WTC11 (cell line): ENCODE measurements at regions not wholly inside any gene's neighbourhood (a gene's known extent, or its start where the extent isn't known, plus 50 kb on each side); places are given as distances from the start of the nearest gene placed in this dataset.

Source experiments
- ATAC-seq: fragments of 200-7000 bp; cut with Tn5 transposase; 2 replicates; pipeline ENCODE4 v1.10.0; 2021; ENCODE audit warnings: mild to moderate bottlenecking, moderate library complexity
- CTCF ChIA-PET: fragments of 300-600 bp; sonication (Branson Sonifier 250); formaldehyde crosslinking; loops from one replicate; lab custom pipeline; 2021; ENCODE audit warnings: antibody characterized with exemption; lab: Charles Lee
- POLR2A ChIA-PET: fragments of 350-600 bp; sonication (Branson Sonifier 250); formaldehyde crosslinking; loops from one replicate; lab custom pipeline; 2021; ENCODE audit warnings: antibody characterized with exemption; lab: Charles Lee
- DNase-seq: peaks from one replicate; pipeline ENCODE4 v3.0.0; 2021; ENCODE audit warnings: low spot score
- H3K27ac Mint-ChIP-seq: 2 replicates; pipeline ENCODE4 v1.8.0; 2021; ENCODE audit warnings: mixed read lengths
- H3K27me3 Mint-ChIP-seq: 2 replicates; pipeline ENCODE4 v1.8.0; 2021; ENCODE audit warnings: low read depth, mild to moderate bottlenecking, moderate library complexity, mixed read lengths
- H3K36me3 Mint-ChIP-seq: 2 replicates; pipeline ENCODE4 v1.8.0; 2021; ENCODE audit warnings: mixed read lengths
- H3K4me1 Mint-ChIP-seq: 2 replicates; pipeline ENCODE4 v1.8.0; 2022; ENCODE audit warnings: mixed read lengths
- H3K4me3 Mint-ChIP-seq: 2 replicates; pipeline ENCODE4 v1.8.0; 2021; ENCODE audit warnings: mild to moderate bottlenecking, moderate library complexity, mixed read lengths
- H3K9me3 Mint-ChIP-seq: 2 replicates; pipeline ENCODE4 v1.8.0; 2021; ENCODE audit warnings: mixed read lengths
- ATF3 ChIP-seq: sonication (generic); formaldehyde crosslinking; conservative IDR thresholded peaks from 2 replicates; pipeline ENCODE4 v1.8.1; 2022; ENCODE audit warnings: mild to moderate bottlenecking, missing genetic modification reagents
- CREM ChIP-seq: sonication (generic); formaldehyde crosslinking; IDR thresholded peaks from 2 replicates; pipeline ENCODE4 v1.8.1; 2022; ENCODE audit warnings: mild to moderate bottlenecking, missing genetic modification reagents, moderate library complexity
- FOXP4 ChIP-seq: sonication (generic); formaldehyde crosslinking; IDR thresholded peaks from 2 replicates; pipeline ENCODE4 v1.8.0; 2022; ENCODE audit warnings: mild to moderate bottlenecking, missing genetic modification reagents
- KAT7 ChIP-seq: sonication (generic); formaldehyde crosslinking; IDR thresholded peaks from 2 replicates; pipeline ENCODE4 v1.8.1; 2023; ENCODE audit warnings: missing genetic modification reagents, mild to moderate bottlenecking, borderline replicate concordance
- MYBL2 ChIP-seq: sonication (generic); formaldehyde crosslinking; IDR thresholded peaks from 2 replicates; pipeline ENCODE4 v1.8.1; 2023; ENCODE audit warnings: mild to moderate bottlenecking, moderate library complexity, missing genetic modification reagents
- NR2C2 ChIP-seq: sonication (generic); formaldehyde crosslinking; IDR thresholded peaks from 2 replicates; pipeline ENCODE4 v1.8.0; 2022; ENCODE audit warnings: mild to moderate bottlenecking, missing genetic modification reagents
- SOX15 ChIP-seq: fragments of 250-450 bp; sonication (Bioruptor Pico); IDR thresholded peaks from 2 replicates; pipeline ENCODE4 v1.9.0; 2021; ENCODE audit warnings: mild to moderate bottlenecking
- ZNF219 ChIP-seq: sonication (generic); formaldehyde crosslinking; IDR thresholded peaks from 2 replicates; pipeline ENCODE4 v1.8.0; 2023; ENCODE audit warnings: missing genetic modification reagents, mild to moderate bottlenecking, borderline replicate concordance
- ZNF232 ChIP-seq: sonication (generic); formaldehyde crosslinking; IDR thresholded peaks from 2 replicates; pipeline ENCODE4 v1.8.0; 2022; ENCODE audit warnings: mild to moderate bottlenecking, missing genetic modification reagents
- ZNF416 ChIP-seq: fragments of 250-450 bp; sonication (Bioruptor Pico); IDR thresholded peaks from 2 replicates; pipeline ENCODE4 v1.9.0; 2021; ENCODE audit warnings: mild to moderate bottlenecking, inconsistent platforms
- TF ChIP-seq, protein P1 (sequence below): sonication (generic); formaldehyde crosslinking; IDR thresholded peaks from 2 replicates; pipeline ENCODE4 v1.8.1; 2023; ENCODE audit warnings: mild to moderate bottlenecking, missing genetic modification reagents, moderate library complexity
- TF ChIP-seq, protein P2 (sequence below): sonication (generic); formaldehyde crosslinking; IDR thresholded peaks from 2 replicates; pipeline ENCODE4 v1.8.1; 2023; ENCODE audit warnings: mild to moderate bottlenecking, missing genetic modification reagents
- TF ChIP-seq, protein P3 (sequence below): sonication (generic); formaldehyde crosslinking; IDR thresholded peaks from 2 replicates; pipeline ENCODE4 v1.8.1; 2023; ENCODE audit warnings: mild to moderate bottlenecking, missing genetic modification reagents, moderate library complexity
- TF ChIP-seq, protein P4 (sequence below): sonication (generic); formaldehyde crosslinking; IDR thresholded peaks from 2 replicates; pipeline ENCODE4 v1.8.1; 2022; ENCODE audit warnings: low read depth, missing genetic modification reagents, borderline replicate concordance
- TF ChIP-seq, protein P5 (sequence below): fragments of 250-450 bp; sonication (Bioruptor Pico); IDR thresholded peaks from 2 replicates; pipeline ENCODE4 v1.9.0; 2021; ENCODE audit warnings: mild to moderate bottlenecking, borderline replicate concordance

DNA sequence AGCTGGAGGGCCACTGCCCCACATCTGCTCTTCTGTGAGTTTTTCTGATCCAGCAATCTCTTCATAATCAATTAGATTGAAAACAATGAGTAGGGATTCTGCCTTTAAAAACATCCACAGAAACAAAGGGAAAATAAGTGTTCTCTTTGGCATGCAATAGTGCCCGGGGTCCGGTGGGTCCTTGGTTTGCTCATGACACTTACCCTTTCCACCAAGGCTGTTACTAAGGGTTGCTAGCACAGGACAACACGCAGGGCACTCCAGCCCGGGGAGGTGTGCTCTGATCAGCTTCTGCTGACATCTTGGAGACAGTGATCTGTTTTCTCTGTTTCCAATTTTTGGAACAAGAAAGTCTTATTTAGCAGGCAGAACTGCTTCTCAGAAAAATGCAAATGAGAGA, 146.7 kb downstream of the TEX36 start:
- TF ChIP-seq, protein P1, sequence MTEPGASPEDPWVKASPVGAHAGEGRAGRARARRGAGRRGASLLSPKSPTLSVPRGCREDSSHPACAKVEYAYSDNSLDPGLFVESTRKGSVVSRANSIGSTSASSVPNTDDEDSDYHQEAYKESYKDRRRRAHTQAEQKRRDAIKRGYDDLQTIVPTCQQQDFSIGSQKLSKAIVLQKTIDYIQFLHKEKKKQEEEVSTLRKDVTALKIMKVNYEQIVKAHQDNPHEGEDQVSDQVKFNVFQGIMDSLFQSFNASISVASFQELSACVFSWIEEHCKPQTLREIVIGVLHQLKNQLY (CRISPR knock-in tag), result no peak
- no peak for TF ChIP-seq MYBL2 (CRISPR knock-in tag)
- no peak for TF ChIP-seq ZNF219
- TF ChIP-seq, protein P2, sequence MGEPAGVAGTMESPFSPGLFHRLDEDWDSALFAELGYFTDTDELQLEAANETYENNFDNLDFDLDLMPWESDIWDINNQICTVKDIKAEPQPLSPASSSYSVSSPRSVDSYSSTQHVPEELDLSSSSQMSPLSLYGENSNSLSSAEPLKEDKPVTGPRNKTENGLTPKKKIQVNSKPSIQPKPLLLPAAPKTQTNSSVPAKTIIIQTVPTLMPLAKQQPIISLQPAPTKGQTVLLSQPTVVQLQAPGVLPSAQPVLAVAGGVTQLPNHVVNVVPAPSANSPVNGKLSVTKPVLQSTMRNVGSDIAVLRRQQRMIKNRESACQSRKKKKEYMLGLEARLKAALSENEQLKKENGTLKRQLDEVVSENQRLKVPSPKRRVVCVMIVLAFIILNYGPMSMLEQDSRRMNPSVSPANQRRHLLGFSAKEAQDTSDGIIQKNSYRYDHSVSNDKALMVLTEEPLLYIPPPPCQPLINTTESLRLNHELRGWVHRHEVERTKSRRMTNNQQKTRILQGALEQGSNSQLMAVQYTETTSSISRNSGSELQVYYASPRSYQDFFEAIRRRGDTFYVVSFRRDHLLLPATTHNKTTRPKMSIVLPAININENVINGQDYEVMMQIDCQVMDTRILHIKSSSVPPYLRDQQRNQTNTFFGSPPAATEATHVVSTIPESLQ (CRISPR knock-in tag), result no peak
- TF ChIP-seq ZNF232 (CRISPR knock-in tag), result no peak
- TF ChIP-seq KAT7, result no peak
- TF ChIP-seq ZNF416 (CRISPR knock-in tag), result no peak
- TF ChIP-seq SOX15 (CRISPR knock-in tag), result no peak
- no peak for TF ChIP-seq CREM (CRISPR knock-in tag)
- no peak for TF ChIP-seq ATF3 (CRISPR knock-in tag)
- TF ChIP-seq, protein P3, sequence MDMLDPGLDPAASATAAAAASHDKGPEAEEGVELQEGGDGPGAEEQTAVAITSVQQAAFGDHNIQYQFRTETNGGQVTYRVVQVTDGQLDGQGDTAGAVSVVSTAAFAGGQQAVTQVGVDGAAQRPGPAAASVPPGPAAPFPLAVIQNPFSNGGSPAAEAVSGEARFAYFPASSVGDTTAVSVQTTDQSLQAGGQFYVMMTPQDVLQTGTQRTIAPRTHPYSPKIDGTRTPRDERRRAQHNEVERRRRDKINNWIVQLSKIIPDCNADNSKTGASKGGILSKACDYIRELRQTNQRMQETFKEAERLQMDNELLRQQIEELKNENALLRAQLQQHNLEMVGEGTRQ, result no peak
- TF ChIP-seq, protein P4, sequence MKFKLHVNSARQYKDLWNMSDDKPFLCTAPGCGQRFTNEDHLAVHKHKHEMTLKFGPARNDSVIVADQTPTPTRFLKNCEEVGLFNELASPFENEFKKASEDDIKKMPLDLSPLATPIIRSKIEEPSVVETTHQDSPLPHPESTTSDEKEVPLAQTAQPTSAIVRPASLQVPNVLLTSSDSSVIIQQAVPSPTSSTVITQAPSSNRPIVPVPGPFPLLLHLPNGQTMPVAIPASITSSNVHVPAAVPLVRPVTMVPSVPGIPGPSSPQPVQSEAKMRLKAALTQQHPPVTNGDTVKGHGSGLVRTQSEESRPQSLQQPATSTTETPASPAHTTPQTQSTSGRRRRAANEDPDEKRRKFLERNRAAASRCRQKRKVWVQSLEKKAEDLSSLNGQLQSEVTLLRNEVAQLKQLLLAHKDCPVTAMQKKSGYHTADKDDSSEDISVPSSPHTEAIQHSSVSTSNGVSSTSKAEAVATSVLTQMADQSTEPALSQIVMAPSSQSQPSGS (CRISPR knock-in tag), result no peak
- no peak for TF ChIP-seq NR2C2 (CRISPR knock-in tag)
- no peak for TF ChIP-seq FOXP4 (CRISPR knock-in tag)
- TF ChIP-seq, protein P5, sequence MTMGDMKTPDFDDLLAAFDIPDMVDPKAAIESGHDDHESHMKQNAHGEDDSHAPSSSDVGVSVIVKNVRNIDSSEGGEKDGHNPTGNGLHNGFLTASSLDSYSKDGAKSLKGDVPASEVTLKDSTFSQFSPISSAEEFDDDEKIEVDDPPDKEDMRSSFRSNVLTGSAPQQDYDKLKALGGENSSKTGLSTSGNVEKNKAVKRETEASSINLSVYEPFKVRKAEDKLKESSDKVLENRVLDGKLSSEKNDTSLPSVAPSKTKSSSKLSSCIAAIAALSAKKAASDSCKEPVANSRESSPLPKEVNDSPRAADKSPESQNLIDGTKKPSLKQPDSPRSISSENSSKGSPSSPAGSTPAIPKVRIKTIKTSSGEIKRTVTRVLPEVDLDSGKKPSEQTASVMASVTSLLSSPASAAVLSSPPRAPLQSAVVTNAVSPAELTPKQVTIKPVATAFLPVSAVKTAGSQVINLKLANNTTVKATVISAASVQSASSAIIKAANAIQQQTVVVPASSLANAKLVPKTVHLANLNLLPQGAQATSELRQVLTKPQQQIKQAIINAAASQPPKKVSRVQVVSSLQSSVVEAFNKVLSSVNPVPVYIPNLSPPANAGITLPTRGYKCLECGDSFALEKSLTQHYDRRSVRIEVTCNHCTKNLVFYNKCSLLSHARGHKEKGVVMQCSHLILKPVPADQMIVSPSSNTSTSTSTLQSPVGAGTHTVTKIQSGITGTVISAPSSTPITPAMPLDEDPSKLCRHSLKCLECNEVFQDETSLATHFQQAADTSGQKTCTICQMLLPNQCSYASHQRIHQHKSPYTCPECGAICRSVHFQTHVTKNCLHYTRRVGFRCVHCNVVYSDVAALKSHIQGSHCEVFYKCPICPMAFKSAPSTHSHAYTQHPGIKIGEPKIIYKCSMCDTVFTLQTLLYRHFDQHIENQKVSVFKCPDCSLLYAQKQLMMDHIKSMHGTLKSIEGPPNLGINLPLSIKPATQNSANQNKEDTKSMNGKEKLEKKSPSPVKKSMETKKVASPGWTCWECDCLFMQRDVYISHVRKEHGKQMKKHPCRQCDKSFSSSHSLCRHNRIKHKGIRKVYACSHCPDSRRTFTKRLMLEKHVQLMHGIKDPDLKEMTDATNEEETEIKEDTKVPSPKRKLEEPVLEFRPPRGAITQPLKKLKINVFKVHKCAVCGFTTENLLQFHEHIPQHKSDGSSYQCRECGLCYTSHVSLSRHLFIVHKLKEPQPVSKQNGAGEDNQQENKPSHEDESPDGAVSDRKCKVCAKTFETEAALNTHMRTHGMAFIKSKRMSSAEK (CRISPR knock-in tag), result no peak
- no peak overlapping the region for H3K4me3 Mint-ChIP-seq
- POLR2A ChIA-PET, result no interaction called here
- no peaks in the 10 kb centered on the region for H3K9me3 Mint-ChIP-seq
- no peak for ATAC-seq
- no peaks in the 10 kb centered on the region for H3K4me1 Mint-ChIP-seq
- CTCF ChIA-PET, result interaction anchor here (0.6 kb wide), 1 partner anchor 14 kb away, joined by 3 read pairs; no protein-coding TSS in a partner anchor
- no peak for DNase-seq
- peaks cover 3% of the 10 kb centered on the region for H3K27me3 Mint-ChIP-seq
- no peak overlapping the region for H3K27ac Mint-ChIP-seq
- H3K36me3 Mint-ChIP-seq, result no peaks in the 10 kb centered on the region
